Stimulated activated effector memory CD8-positive, alpha-beta T cell treated with anti-CD3 and anti-CD28 coated beads, Interleukin-12 subunit alpha, Interleukin-12 subunit beta, amount 100 ng/mL, for 72 hours (primary cell): ENCODE measurements at regions not wholly inside any gene's neighbourhood (a gene's known extent, or its start where the extent isn't known, plus 50 kb on each side); places are given as distances from the start of the nearest gene placed in this dataset.

Source experiments
- ATAC-seq: fragments of 150-1000 bp; cut with Tn5 transposase; 2 replicates; pipeline ENCODE4 v1.10.0; 2021
- DNase-seq, 2 donors: peaks; one replicate each; pipeline ENCODE4 v3.0.0; 2021 to 2022; ENCODE audit warnings: low spot score in 2 of 2
- H3K27ac Mint-ChIP-seq: one replicate; pipeline ENCODE4 v1.8.0; 2022; ENCODE audit warnings: mild to moderate bottlenecking, mixed read lengths
- H3K36me3 Mint-ChIP-seq: one replicate; pipeline ENCODE4 v1.8.0; 2022; ENCODE audit warnings: mild to moderate bottlenecking, mixed read lengths
- H3K4me1 Mint-ChIP-seq: one replicate; pipeline ENCODE4 v1.8.0; 2022; ENCODE audit warnings: mixed read lengths
- H3K4me3 Mint-ChIP-seq: one replicate; pipeline ENCODE4 v1.8.0; 2022; ENCODE audit warnings: mild to moderate bottlenecking, mixed read lengths
- H3K9me3 Mint-ChIP-seq: one replicate; pipeline ENCODE4 v1.8.0; 2022; ENCODE audit warnings: mixed read lengths

DNA sequence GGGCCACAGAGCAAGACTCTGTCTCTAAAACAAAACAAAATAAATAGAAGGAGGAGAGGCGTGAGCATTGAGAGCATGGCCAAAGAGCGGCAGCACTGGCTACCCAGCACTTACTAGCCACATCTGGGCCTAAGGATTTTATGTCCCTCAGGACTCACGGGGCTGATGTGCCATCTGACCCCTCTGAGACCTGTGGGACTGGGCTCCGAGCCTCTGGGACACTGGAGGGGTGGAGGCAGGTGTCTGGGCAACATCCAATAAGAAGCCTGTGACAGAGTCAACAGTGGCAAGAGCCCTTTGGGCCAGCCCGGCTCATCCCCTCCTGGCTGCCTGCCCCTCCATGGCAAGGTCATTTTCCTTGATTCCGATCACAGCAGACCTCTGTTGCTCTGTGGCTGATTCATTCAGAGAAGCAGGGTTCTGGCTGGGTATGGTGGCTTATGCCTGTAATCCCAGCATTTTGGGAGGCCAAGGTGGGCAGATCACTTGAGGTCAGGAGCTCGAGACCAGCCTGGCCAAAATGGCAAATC is 60.7 kb downstream of the RRM2 start:
- Mint-ChIP-seq H3K4me3 (no peak overlapping the region), H3K27ac (no peak overlapping the region), H3K4me1 (no peaks in the 10 kb centered on the region), H3K36me3 (no peaks in the 10 kb centered on the region), H3K9me3 (peaks cover 4% of the 10 kb centered on the region)
- ATAC-seq, result no peak
- no peak for DNase-seq

DNA sequence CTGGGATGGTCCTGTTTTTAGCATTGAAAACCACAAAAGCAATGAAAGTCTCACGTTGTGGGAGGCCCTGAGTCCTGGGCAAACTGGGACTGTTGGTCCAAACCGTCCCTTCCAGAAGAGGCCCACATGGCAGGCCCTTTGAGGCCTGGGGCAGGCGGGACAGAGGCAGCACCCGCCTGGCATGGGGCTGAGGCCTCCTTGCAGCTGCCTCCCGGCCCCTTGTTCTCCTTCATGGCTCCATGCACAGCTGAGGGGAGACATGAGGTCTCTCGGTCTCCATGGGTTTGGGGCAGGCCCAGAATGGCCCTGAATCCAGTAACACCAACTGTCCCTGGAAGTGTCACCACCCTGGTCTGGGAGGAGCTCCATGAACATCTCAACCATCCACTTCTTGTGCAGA is 61.9 kb downstream of the RRM2 start:
- peaks cover 5% of the 10 kb centered on the region for H3K36me3 Mint-ChIP-seq
- no peak overlapping the region for H3K27ac Mint-ChIP-seq
- no peak for ATAC-seq
- no peaks in the 10 kb centered on the region for H3K4me1 Mint-ChIP-seq
- peaks cover 4% of the 10 kb centered on the region for H3K9me3 Mint-ChIP-seq
- DNase-seq, result no peak
- no peak overlapping the region for H3K4me3 Mint-ChIP-seq

DNA sequence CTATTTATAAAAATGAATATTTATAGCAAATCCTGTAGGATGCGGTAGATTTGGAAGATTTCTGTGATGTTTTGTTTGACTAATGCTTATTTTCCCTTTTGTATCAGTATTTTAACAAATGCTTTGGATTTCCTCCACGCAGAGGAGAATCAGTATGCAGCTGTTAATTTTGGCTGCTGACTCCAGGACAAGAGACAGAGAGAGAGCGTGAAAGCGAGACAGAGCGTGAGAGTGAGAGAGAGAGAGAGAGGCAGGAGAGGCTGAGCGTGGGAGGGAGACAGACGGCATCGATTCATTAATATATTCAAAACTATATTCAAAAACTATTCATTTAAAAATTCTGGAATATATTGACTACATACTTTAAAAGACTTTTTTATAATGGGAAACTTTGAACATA is 62.5 kb downstream of the RRM2 start:
- Mint-ChIP-seq H3K36me3 (peaks cover 11% of the 10 kb centered on the region), H3K4me1 (peaks cover 6% of the 10 kb centered on the region), H3K9me3 (peaks cover 7% of the 10 kb centered on the region), H3K4me3 (no peak overlapping the region), H3K27ac (no peak overlapping the region)
- no peak for DNase-seq
- no peak for ATAC-seq

DNA sequence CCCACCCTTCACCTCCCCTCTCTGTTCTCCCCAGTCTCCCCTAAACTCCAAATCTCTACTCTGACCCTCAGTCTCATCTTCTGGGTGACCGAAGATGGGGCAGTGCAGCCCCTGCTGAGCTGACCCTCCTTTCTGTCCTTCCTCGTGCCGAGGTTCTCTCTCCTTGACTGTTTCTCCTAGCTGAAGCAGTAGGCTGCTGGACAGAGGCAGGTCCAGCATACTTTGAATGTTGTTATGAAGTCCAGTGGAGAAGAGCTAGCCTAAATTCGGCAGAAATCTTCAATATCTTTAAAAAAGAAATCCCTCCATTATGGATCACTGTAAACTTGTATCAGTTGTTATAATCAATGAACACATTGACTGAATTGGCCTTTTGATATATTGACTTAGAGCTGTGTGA is 63.2 kb downstream of the RRM2 start:
- DNase-seq (no peak), ATAC-seq (no peak)
- H3K4me3 Mint-ChIP-seq, result no peak overlapping the region
- peaks cover 13% of the 10 kb centered on the region for H3K4me1 Mint-ChIP-seq
- H3K36me3 Mint-ChIP-seq, result peaks cover 15% of the 10 kb centered on the region
- H3K9me3 Mint-ChIP-seq, result peaks cover 12% of the 10 kb centered on the region
- peak overlapping the region; percentile 44 for H3K27ac Mint-ChIP-seq

DNA sequence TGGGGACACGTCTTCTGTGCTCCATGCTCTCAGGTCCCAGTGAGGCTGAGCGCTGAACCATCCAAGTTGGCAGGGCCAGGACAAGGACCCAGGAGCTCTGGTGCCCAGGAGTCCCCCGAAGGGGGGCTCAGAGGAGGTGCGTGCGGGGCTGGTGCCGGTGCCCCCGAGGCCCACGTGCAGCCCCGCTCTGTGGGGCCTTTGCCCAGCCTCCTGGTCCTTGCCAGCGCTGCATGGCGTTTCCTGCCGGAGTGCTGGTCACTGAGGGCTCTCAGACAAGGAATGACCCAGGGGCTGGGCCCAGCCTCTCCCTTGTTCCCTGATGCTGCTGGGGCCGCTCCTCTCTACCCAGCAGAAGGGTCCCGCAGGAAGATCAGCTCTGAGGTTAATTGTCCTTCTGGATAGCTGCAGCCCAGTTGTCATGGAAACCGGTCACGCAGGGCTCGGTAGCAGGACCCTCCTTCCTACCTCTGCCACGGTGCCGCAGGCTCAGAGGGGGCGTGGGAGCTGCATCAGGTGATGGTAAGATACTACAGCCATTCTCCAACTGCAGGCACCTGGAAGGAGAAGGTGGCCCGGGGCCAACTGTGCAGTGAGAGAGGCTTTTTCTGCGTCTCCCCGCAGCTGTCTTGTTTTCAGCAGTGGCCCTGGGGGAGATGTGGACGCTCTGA is 64.5 kb downstream of the RRM2 start:
- Mint-ChIP-seq H3K27ac (no peak overlapping the region), H3K36me3 (peaks cover 21% of the 10 kb centered on the region), H3K4me1 (peaks cover 14% of the 10 kb centered on the region), H3K4me3 (no peak overlapping the region), H3K9me3 (peaks cover 8% of the 10 kb centered on the region)
- ATAC-seq, result no peak
- no peak for DNase-seq

DNA sequence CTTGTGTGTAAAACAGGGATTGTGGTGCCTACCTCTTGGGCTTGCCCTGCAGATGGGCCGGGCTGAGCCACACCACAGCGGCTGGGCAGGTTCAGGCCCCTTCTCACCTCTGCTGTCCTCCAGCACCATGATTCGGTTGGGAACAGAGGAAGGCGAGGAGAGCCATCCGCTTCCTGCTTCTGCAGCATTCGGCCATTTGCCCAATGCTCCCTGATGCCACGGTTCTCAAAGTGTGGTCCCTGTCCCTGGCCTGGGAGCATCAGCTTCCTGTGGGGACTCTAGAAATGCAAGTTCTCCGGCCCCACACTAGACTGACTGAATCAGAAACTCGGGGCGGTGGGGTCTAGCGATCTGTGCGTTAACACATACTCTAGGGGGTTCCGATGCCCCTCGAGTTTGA is 65.1 kb downstream of the RRM2 start:
- ATAC-seq, result no peak
- peaks cover 14% of the 10 kb centered on the region for H3K4me1 Mint-ChIP-seq
- H3K9me3 Mint-ChIP-seq, result peaks cover 8% of the 10 kb centered on the region

DNA sequence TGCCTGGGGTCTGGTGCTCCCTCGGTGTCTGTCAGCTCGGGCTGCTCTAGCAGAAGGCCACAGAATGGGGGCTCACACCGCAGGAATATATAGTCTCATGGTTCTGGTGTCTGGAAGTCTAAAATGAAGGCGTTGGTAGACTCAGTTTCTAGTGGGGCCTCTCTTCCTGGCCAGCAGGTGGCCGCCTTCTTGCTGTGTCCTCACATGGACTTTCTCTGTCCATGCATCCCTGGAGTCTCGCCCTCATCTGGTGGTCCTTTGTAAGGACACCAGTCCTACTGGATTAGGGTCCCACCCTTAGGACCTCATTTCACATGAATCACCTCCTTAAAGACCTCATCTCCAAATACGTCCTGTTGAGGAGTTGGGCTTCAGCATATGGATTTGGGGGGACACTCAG is 65.7 kb downstream of the RRM2 start:
- Mint-ChIP-seq H3K4me3 (no peak overlapping the region), H3K27ac (no peak overlapping the region), H3K36me3 (peaks cover 21% of the 10 kb centered on the region), H3K4me1 (peaks cover 14% of the 10 kb centered on the region), H3K9me3 (peaks cover 8% of the 10 kb centered on the region)
- ATAC-seq, result no peak
- DNase-seq, result no peak

More for the DNA sequence above, 65.1 kb downstream of the RRM2 start:
- Mint-ChIP-seq H3K4me3 (no peak overlapping the region), H3K27ac (no peak overlapping the region), H3K36me3 (peaks cover 21% of the 10 kb centered on the region)
- DNase-seq, result no peak

DNA sequence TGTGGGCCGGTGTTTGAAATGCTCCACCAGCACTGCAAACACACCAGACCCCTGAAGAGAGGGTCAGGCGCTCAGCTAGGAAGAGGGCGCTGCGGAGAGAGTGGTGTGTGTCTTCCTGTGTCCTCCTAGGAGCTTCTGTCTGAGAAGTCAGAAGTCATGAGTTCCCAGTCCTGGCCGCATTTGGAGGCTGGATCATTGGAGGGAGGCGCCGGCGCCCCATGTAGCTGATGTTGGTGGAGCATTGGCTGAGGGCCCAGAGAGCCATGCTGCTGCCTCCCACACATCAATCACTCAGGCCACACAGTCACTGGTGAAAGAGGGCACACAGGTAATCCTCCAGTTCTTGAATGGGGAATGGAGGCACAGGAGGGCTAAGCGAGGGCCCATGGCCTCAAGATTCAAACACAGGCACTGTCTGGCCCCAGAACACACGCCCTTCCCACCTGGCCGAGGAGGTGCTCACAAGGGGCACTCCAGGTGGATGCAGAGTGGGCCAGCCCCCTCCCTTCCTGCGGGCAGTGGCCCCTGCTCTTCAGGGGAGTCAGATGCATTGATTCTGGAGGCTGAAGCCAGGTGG is 66.3 kb downstream of the RRM2 start:
- DNase-seq (no peak), ATAC-seq (no peak)
- H3K4me1 Mint-ChIP-seq, result peaks cover 14% of the 10 kb centered on the region
- no peak overlapping the region for H3K4me3 Mint-ChIP-seq
- peaks cover 8% of the 10 kb centered on the region for H3K9me3 Mint-ChIP-seq
- peaks cover 21% of the 10 kb centered on the region for H3K36me3 Mint-ChIP-seq
- peak overlapping the region; percentile 60 for H3K27ac Mint-ChIP-seq

DNA sequence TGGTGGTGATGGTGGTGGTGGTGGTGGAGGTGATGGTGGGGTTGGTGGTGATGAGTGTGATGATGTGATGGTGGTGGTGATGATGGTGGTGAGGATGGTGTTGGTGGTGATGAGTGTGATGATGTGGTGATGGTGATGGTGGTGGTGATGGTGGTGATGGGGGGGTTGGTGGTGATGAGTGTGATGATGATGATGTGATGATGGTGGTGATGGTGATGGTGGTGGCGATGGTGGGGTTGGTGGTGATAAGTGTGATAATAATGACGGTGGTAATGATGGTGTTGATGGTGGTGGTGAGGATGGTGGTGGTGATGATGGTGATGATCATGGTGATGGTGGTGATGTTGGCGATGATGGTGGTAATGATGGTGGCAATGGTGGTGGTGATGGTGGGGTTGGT is 67.7 kb downstream of the RRM2 start:
- no peak overlapping the region for H3K4me3 Mint-ChIP-seq
- peaks cover 21% of the 10 kb centered on the region for H3K36me3 Mint-ChIP-seq
- H3K4me1 Mint-ChIP-seq, result peaks cover 14% of the 10 kb centered on the region
- H3K9me3 Mint-ChIP-seq, result peaks cover 8% of the 10 kb centered on the region
- no peak for DNase-seq
- H3K27ac Mint-ChIP-seq, result peak overlapping the region; percentile 60
- ATAC-seq, result no peak

DNA sequence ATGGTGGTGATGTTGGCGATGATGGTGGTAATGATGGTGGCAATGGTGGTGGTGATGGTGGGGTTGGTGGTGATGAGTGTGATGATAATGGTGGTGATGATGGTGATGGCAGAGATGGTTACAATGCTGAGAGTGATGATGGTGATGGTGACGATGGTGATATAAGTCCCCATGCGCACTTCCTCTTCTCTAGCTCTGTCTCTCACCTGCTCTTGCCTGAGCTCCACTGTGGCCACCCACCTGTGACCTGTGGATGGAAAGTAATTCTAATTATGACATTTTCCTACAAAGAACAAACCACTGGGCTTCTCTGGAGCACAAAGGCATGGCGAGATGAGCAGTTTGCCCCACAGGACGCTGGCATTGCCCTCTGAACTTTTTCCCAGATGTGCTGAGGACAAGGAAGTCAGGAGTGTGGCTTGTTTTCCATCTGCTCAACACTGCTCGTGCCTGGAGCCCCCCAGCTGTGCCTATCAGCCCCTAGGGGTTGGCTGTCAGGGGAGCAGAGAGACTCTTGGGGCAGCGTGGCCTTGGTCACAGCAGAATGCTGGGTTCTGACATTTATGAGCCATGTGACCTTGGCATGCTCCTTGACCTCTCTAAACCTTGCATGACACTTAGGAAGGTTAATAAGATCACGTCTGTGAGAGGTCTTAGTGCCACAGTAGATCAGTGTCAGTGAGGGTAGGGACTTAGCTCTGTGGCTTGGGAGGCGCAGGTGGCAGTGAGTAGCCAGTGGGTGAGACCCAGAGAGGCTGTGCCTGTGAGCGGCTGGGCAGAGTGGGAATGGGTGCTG is 68.4 kb downstream of the RRM2 start:
- Mint-ChIP-seq H3K4me1 (peaks cover 14% of the 10 kb centered on the region), H3K36me3 (peaks cover 21% of the 10 kb centered on the region), H3K27ac (peak overlapping the region; percentile 60), H3K9me3 (peaks cover 8% of the 10 kb centered on the region), H3K4me3 (no peak overlapping the region)
- ATAC-seq (no peak), DNase-seq (no peak)

DNA sequence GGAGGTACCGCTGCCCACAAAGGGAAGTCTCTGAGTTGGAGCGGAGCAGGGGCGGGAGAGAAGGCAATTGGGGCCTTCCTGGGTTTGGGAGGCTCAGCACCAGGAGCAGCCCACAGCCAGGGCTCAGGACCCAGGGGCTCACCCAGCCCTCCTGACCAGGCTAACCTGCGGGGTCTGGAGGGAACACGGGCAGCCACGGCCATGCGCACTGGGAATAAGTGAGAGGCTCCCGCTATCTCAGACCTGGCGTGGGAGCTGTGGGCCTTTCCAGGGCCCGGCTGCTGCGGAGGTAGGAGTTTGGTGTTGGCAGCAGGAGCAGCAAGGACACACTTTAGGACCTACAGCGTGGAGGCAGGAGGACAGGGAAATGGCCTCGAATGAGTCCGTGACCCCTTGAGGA is 69.0 kb downstream of the RRM2 start:
- DNase-seq, result no peak
- Mint-ChIP-seq H3K9me3 (peaks cover 8% of the 10 kb centered on the region), H3K27ac (peak overlapping the region; percentile 60), H3K4me1 (peaks cover 14% of the 10 kb centered on the region), H3K36me3 (peaks cover 21% of the 10 kb centered on the region), H3K4me3 (no peak overlapping the region)
- ATAC-seq, result no peak

DNA sequence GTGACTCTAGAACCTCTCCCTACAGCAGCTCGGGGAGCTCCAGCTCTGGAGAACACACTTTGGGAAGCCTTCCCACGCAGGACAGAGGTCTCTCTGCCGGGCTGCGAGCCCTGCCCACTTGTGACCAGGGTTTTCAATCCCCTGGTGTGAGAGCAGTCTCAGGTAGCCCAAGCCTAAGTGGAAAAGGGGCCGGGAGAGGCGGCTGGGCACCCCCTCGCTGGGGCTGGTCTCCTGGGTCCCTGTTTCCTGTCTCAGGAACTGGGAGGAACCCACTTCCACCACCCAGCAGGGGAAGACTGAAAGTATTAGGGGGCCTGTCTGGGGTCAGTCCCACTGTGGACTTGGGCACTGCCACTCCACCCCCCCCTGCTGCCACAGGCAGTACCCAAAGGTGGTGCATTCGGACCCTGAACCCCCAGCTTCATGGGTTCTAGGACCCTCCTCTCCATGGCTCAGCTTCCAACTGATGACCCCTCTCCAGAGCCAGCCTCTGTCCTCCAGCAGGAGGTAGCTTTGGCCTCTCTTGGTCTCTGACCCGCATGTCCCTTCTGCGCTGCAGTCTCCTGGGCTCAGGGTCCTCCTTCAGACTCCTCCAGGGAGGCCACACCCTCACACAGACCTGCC is 70.0 kb downstream of the RRM2 start:
- peaks cover 21% of the 10 kb centered on the region for H3K36me3 Mint-ChIP-seq

DNA sequence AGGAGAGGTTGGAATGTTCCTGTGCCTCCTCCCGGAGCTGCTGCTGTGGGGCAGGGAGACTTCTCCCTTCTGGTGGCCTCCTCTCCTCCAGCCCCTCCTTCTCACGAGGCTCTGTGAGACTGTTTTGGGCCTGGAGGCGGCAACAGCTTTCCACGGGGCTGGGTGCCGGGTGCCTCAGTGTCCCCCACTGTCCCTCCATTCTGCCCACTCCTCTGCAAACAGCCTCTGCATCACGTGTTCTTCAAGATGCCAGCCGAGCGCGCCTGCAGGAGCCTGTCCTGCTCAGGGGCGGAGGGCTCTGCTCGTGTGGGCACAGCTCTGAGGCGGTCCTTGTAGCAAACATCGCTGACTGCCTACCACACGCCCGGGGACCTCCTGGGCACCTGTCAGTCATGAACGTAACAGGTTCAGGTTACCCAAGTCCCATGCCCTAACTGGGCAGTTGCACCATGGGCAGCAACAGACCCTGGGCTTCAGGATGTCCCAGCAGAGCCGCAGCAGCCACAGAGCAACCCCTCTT is 70.8 kb downstream of the RRM2 start:
- no peak overlapping the region for H3K27ac Mint-ChIP-seq
- H3K4me1 Mint-ChIP-seq, result peaks cover 14% of the 10 kb centered on the region
- DNase-seq, result no peak
- ATAC-seq, result no peak
- H3K9me3 Mint-ChIP-seq, result peaks cover 8% of the 10 kb centered on the region
- H3K4me3 Mint-ChIP-seq, result no peak overlapping the region
- peaks cover 21% of the 10 kb centered on the region for H3K36me3 Mint-ChIP-seq

More for the DNA sequence above, 70.0 kb downstream of the RRM2 start:
- H3K27ac Mint-ChIP-seq, result no peak overlapping the region
- H3K4me1 Mint-ChIP-seq, result peaks cover 14% of the 10 kb centered on the region
- peaks cover 8% of the 10 kb centered on the region for H3K9me3 Mint-ChIP-seq
- ATAC-seq (no peak), DNase-seq (no peak)
- no peak overlapping the region for H3K4me3 Mint-ChIP-seq

DNA sequence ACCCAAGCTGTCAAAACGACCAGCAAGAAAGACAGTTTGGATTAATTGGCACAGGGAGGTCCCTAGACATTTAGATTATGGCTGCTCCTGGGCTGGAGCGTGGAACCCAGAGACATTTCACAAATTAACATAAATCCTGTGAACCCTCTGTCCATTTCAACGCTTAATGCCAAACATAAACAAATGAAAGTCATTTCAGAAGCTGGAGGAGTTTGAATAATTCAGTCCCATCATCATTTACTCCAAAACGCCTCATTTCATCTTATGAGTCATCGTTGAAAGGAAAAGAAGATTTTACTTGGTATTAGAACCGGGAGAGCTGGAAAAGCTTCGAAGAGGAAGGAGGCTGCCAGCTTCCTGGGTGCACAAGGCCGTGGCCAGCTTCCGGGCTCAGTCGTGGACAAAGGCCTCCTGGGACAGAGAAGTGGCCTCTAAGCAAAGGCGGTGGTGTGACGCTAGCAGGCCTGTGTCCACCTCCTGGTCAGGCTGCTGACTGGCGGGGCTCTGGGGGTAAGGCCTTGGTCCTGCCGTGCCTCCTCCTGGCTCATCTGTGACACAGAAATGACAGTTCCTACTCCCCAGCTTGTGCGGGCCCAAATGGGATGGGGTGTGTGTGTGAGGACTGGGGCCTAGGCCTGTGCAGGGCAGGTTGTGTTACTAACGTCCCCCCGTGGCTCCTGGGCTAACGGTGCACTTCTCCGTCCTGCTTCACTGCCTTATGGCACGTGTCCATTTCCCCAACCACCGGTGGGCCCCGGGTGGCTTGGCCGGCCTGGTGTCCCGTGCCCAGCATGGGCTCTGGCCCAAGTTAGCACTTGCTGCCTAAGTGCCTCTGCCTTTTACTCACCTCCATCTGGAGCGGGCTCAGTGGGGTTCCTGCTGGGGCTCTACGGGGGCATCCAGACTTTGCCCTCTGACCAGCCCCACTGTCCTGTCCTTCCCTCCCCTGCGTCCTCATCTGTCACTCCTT is 71.6 kb downstream of the RRM2 start:
- DNase-seq (no peak), ATAC-seq (no peak)
- Mint-ChIP-seq H3K27ac (no peak overlapping the region), H3K9me3 (peaks cover 8% of the 10 kb centered on the region), H3K36me3 (peaks cover 16% of the 10 kb centered on the region), H3K4me3 (no peak overlapping the region), H3K4me1 (peaks cover 14% of the 10 kb centered on the region)
